CD1c-positive myeloid dendritic cell (primary cell): ENCODE measurements at regions not wholly inside any gene's neighbourhood (a gene's known extent, or its start where the extent isn't known, plus 50 kb on each side); places are given as distances from the start of the nearest gene placed in this dataset.
"Not testable (repeated sequence)": the region's sequence is repeated elsewhere in the genome, so short reads cannot be mapped to it uniquely, and the experiment has no call there.

Experiments
- DNase-seq: peaks from one replicate; pipeline ENCODE4 v3.0.0-alpha.2; 2016; ENCODE audit errors: extremely low spot score

DNA sequence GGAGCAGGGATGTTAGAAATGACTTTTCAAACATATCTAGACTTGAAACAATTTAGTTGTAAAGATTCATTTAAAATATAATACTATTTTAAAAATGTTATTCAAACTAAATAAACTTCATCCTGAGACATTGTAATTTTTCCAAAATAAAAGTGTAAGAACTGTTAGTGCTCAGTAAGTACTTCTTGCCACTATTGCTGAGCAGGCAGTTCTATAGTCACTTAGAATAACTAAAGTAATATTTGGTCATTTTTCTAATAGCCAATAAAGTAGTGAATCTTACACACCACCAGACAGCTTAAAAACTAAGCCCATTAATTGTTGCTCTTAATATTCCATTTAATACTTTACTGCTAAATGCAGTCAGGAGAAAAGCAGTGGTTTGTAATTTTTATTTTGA lies 1120.0 kb upstream of the CDH10 start:
- DNase-seq = no peak

DNA sequence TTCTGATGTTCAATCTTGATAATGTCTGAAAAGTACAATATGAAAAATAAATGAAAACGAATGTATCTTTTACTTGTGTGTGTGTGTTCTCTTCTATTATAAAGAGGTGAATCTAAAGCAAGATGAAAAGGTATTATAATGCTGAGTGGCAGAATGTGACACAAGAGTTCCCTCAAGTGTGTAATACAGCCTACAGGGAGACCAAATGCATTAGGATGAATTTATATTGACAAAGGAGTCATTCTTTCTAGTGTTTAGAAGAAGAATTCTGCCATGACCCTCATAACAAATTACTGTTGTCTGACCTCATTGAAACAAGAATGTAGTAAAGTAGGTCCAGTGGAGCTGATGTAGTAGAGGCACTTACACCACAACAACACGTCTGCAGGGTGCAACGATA lies 1119.0 kb upstream of the CDH10 start:
- no peak for DNase-seq

DNA sequence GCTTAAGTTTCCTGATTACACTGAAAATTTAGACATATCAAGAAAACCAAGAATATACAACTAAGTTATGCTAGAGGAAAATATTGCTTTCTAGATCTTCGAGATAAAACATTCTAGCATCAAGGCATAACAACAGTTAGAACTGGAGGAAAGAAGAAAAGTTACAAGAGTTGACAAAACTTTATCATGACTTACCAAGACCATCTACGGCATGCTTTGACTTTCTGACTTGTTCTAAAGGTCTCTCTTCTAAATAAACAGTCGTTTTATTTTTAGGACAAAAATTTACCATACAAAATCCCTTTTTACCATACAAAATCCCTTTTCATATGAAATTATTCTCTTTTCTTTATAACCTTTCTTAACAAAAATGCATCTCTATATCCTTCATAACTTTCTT lies 1110.1 kb upstream of the CDH10 start:
- DNase-seq = no peak

DNA sequence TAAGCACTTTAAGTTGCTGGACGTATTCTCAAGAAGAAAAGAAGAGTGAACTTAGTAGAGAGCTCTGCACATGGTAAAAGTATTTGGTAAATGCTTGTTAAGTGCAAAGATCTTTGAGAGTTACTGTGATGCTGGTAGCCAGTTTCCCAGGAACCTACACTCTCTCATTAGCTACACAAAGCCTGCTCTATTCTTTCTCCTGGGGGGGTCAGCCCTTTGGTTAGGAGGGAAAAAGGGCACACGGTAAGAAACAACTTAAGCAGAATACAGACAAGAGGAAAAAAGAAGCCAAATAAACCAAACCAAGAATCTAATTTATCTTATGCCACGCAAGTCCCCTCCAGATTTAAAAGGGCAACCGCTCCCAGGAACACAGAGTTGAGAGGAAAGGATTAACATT lies 1100.1 kb upstream of the CDH10 start:
- no peak for DNase-seq

DNA sequence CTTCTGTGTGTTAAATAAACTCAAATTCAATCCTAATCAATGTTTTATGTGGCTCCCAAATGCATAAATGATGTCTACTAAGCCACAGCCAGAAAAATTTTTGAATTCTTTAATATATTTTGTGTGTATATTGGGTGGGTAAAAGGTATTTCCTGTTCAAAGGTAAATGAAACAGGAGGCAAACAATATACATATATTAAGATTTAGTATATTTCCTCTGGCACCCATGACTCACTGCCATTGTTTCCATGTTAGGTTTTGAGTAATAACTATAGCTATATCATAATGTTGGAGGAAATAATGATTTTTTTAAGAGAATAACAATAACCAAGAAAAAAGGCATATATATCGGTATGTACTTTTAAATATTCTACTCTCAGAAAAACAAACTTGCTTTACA lies 1071.9 kb upstream of the CDH10 start:
- DNase-seq = no peak

DNA sequence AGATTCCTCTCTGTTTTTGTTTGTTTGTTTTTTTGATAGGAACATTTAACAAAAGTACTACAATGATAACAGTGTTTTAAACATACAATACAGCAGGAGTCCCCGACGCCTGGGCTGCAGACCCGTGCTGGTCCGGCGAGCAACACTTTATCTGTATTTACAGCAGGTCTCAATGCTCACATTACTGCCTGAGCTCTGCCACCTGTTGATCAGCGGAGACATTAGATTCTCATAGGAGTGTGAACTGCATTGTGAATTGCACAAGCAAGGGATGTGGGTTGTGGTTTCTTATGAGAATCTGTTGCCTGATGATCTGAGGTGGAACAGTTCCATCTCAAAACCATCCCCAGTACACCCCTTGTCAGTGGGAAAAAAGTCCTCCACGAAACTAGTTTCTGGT lies 1068.5 kb upstream of the CDH10 start:
- DNase-seq = no peak

DNA sequence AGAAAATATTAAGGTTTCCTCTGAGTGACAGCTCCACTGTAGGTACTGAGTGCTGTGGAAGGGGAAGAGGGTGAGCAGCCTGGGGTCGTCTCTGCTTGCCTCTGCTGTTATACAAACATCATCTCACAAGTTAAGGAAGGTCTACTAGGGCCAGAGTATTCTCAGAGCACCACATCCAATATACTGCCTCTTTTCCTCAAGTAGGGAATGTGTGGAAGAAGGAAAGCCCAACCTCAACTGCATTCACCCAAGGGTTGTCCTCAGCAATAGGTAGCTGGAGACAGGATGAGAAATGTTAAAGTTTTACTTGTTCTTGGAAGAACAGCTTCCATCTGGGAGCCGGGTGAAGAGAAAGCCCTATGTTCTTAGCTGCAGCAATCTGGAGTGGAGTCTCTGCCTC lies 1062.3 kb upstream of the CDH10 start:
- DNase-seq = no peak

DNA sequence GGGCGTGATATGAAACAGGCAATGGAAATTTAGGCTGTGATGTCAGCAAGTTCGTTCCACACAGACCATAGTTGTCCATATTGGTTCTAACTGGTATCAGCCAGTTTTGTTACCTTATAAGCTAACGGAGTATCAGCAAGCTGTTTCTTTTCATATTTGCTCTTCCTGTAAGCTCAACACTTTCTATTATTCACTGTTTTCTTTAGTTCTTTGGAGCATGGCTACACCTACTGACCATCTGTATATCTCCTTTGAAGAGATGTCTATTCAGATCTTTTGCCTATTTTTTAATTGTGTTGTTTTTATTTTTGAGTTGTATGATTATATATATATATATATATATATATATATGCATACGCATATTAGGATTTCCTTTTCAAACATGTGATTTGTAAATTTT lies 1057.2 kb upstream of the CDH10 start:
- DNase-seq = no peak

DNA sequence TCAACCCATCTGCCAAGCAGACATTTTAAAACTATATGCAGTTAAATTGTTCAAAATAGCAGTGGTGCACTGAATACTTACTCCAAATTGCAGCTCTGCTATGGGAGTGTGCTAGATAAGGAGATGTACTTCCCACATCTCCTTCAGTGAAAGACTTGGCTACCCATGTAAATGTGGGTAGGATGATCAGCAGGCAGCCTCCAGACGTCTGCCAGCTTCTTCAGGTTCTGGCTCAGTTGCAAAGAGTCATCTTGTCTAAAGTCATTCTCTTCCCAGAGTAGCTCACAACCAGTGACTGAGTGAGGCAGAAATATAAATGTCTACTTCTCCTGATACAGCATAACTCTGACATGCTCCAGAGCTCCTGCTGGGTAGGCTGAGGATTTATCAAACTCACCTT lies 1050.0 kb upstream of the CDH10 start:
- no peak for DNase-seq

DNA sequence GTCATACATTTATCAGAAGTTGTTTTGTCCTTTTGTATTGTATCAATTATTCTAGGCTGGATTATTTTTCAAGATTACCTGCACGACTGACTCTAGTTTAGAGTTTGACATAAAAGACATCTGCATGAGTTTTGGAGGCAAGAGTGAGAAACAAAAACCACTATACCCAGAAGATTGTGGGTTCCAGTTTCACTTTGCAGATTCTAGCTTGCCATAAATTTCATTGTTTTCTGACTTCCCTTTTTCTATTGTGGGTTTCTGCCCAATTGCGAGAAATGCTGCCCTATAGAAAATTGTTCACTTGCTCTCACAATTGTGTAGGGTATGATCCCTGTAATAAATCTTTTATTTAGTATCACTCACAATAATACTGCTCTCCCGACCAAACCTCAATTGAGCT lies 1043.4 kb upstream of the CDH10 start:
- DNase-seq = no peak

DNA sequence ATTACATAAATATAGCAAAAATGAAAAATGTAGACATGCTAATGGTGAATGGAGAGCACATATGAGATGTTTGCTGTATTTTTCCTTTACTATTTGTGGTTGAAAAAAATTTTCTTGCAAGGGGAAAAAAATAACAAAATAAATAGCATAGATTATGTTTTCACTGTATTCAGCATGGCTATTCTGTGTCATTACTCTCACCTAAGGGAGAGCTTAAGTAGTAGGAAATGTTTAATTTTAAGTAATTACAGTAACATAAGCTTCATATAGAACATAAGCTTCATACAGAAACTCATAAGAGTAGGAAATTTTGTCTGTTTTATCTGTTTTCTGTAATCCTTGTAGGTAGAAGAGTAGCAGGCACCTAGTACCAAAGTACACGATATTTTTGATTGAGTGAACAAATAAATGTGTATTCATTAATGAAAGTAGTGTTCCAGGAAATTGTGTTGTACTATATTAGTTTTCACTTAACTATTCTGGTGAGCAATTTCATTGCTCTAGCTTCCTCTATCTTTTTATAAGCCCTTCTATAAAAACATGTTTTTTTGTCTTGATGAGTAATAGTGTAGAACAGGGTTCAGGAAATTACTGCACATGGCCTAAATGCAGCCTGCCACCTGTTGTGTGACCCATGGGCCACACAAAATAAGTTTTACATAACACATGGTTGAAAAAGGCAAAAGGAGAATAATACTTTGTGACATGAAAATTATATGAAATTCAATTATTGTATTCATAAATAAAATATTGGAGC lies 1025.0 kb upstream of the CDH10 start:
- no peak for DNase-seq

DNA sequence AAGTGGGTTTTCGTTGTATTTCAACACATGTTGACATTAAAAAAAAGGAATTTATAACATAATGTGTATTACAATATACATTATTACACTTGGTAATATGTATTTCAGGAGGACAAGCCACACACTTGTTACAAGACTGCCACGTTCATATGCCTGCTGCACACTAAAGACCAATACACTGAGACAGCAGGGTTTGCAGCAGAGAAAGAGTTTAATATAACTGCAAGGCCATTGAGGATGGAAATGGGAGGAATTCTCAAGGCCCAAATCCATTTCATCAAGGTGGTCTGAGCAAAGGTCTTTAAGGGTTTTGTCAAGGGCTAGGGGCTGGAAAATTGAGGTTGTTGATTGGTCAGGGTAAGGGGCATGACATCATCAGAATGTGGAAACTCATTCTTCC lies 1017.8 kb upstream of the CDH10 start:
- DNase-seq = no peak

DNA sequence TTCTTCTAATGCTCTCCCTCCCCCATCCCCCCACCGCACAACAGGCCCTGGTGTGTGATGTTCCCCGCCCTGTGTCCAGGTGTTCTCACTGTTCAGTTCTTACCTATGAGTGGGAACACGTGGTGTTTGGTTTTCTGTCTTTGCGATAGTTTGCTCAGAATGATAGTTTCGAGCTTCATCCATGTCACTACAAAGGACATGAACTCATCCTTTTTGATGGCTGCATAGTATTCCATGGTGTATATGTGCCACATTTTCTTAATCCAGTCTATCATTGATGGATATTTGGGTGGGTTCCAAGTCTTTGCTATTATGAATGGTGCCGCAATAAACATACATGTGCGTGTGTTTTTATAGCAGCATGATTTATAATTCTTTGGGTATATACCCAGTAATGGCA lies 1005.5 kb upstream of the CDH10 start:
- DNase-seq = not testable (repeated sequence)

DNA sequence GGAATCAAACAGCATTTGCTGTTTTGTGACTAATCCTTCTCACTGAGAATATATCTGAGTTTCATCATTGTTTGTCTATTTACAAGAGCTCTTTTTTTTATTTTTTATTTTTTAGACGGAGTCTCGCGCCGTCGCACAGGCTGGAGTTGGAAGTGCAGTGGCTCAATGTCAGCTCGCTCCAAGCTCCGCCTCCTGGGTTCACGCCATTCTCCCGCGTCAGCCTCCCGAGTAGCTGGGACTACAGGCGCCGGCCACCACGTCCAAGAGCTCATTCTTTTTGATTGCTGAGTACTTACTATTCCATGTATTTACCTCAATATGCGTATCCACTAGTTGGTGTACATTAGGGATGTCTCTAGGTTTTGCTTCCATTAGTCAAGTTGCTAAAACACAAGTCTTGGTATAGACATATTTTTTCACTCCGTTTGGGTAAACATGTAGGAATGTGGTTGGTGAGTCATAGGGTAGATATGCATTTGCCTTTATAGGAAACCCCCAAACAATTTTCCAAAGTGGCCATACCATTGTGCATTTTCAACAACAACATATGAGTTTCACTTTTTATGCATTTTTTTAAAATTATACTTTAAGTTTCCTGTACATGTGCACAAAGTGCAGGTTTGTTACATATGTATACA lies 1005.0 kb upstream of the CDH10 start:
- DNase-seq = no peak

DNA sequence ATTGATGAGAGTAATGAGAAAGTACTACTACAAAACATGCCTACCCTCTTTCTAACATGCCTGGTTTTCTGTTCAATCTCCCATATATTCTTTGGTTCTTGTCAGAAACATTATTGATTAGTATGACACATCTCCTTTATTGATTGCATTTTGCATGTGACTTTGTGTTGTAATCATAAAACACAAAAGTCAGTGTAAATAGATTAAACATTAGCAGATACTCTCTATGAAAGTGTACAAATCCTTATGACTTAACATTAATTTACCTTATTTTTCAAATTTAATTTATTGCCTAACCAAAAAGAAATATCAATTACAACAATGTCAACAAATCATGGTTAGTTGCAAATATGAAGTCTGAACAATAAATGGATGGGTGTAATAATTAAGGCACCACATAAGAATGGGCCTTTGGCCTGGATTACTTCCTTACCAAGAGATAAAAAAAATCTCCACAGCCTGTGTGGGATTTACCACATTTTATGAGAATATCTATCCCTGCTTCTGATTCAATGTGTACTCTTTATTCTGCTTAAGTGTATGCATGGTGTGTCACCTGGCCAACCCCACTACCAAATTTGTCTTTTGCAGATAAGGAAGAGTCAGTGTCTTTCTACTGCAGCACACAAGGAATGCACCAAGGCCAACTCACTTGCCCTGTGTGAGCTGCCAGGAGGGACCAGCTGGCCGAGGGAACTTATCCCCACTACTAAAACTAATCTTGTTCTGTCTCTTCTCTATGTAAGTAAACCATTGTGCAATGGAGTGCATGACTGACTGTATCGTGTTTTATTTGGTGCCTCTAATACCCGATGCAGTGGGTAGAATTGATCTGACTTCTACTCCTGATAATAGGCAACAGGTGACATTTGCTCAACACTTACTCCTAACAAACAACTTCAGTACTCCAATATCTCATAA lies 1001.9 kb upstream of the CDH10 start:
- DNase-seq = no peak

DNA sequence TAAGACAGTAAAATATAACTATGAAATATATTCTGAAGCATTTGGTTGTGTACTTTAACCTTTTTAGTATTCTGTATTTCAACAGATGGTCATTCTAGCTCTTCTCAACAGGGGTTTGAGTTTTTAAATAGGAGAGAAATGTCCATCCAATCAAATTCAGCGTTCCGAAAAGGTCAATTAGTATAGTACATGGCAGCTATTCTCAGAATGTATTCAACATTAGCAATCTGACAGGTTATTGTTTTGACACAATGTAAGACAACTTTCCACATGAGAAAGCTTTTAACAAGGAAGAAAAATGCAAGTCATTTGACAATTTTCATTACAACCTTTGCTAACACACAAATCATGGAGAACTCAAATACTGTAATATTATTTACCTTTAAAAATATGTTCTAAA lies 996.3 kb upstream of the CDH10 start:
- no peak for DNase-seq

DNA sequence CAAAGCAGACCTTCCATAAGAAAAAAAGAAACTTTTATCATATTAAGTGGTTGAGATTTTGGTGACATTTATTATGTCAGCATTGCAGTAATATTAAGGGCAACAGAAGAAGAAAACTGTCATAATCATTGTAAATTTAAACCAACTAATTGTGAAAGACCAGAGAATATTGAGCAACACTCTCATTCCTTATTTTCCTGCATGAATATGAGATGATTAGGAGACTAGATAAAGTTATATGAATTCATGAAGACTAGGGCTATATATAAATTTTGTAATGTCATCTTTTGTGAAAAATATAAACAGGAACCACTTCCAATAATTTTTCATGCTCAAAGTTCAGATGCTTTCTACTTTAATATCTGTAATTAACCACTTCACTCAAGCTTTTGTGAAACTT lies 974.5 kb upstream of the CDH10 start:
- no peak for DNase-seq

DNA sequence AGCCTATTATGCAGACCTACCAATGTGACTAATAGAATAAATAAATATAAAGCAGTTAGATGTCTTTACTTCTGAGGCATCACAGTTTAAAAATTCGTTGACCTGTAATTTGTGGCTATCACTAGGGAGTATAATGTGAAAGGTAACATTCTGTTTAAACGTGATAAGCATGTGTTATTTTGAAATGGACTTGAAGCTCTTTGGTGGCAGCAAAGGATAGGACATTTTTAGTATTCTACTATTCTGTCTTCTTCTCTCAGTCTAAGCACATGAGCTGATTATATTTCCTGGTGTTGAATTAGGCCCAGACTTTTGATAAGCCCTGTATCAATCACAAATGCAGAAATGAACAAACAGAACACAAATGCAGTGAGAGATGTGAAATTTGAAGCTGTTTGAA lies 974.0 kb upstream of the CDH10 start:
- no peak for DNase-seq

DNA sequence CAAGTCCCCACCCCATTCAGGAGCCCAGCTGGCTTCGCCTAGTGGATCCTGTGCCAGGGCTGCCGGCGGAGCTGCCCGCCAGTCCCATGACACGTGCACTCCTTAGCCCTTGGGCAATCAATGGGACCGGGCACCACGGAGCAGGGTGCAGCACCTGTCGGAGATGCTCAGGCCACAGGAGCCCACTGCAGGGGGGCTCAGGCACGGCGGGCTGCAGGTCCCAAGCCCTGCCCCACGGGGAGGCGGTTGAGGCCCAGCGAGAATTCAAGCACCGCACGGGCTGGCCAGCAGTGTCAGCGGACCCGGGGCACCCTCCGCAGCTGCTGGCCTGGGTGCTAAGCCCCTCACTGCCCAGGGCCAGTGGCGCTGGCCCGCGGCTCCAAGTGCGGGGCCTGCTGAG lies 969.7 kb upstream of the CDH10 start:
- no peak for DNase-seq

DNA sequence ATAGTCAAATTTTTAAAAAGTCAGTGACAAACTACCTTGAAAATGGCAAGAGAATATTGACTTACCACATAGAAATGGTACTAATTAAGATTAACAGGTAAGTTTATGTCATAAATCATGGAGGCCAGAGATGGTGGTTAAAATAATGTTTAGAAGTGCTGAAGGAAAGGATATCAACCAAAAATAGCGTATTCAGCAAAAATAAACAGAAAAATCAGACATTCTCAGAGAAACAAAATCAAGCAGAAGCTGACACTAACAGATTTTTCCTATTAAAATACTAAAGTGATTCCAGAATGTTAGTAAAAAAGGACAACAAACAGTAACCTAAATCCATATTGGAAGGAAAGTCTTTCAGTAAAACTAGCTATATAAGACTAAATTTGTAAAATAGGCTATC lies 959.9 kb upstream of the CDH10 start:
- DNase-seq = no peak

DNA sequence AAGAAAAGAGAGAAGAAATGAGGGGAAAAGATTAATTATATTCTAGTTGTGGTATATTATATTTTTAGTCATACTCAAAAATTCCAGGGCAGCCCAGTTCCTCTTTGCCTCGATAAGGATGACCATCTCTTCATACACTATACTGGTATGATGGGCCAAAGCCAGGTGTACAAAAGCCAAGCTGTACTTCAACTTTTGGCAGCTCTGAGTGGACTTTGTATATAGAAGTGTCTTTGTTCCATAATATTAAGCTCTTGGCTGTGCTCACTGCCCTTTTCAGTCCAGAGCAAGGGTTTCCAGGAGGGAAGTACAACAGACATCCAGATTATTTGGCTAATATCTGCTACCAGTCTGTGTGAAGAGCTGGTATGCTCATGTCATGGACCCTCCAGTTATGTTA lies 934.3 kb upstream of the CDH10 start:
- no peak for DNase-seq

DNA sequence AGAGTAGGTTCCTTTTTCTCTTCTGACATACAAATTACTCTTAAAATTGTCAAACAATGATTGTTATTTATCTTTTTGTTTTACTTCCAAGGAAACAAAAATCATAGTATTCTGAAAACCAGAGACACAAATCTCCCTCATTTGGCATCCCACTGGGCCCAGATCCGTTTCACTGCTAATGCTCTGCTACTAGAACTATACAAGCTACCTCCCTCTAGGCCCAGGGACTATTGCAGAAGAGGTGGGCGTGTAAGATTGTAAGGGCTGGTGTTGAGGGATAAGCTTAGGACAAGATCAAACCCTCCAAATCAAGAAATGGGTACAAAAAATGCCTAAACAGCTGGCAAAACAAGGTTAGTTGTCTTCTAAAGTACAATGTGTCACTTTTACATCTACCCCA lies 928.9 kb upstream of the CDH10 start:
- DNase-seq = no peak

DNA sequence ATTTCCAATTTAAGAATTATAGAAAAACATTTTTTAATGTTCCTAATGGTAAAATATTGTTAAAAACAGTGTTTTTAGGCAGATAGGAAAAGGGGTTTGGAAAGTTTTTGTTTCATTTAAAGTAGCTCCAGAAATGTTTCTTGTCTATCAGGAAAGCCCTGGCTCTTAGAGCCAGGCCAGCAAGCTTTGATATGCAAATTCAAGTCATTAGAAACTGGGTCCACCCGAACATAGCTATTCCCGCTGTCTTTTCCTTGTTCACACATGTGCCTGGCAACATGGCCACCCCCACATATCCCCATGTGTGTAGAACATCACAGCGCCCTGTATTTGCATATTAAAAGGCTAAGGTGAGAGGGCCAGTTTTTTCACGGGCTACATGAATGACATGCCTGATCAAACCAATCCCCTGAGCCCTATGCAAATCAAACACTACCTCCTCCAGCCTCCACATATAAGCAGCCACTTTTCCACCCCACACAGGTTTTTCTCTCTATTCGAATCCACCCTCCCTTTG lies 925.3 kb upstream of the CDH10 start:
- no peak for DNase-seq
